OCI-LY3 (cell line): ENCODE measurements at regions not wholly inside any gene's neighbourhood (a gene's known extent, or its start where the extent isn't known, plus 50 kb on each side); places are given as distances from the start of the nearest gene placed in this dataset.

Source experiments
- EZH2phosphoT487 ChIP-seq: fragments of 200-600 bp; shearing (Covaris generic); IDR thresholded peaks from 2 replicates; pipeline ENCODE4 v1.6.1; 2018; ENCODE audit warnings: antibody characterized with exemption, mixed run types, low read depth
- TF ChIP-seq, protein P1 (sequence below): fragments of 200-600, 300-600 bp; sonication (generic); IDR thresholded peaks from 2 replicates; pipeline ENCODE4 v1.5.1; 2014; ENCODE audit warnings: antibody characterized with exemption, low read length, low read depth

DNA sequence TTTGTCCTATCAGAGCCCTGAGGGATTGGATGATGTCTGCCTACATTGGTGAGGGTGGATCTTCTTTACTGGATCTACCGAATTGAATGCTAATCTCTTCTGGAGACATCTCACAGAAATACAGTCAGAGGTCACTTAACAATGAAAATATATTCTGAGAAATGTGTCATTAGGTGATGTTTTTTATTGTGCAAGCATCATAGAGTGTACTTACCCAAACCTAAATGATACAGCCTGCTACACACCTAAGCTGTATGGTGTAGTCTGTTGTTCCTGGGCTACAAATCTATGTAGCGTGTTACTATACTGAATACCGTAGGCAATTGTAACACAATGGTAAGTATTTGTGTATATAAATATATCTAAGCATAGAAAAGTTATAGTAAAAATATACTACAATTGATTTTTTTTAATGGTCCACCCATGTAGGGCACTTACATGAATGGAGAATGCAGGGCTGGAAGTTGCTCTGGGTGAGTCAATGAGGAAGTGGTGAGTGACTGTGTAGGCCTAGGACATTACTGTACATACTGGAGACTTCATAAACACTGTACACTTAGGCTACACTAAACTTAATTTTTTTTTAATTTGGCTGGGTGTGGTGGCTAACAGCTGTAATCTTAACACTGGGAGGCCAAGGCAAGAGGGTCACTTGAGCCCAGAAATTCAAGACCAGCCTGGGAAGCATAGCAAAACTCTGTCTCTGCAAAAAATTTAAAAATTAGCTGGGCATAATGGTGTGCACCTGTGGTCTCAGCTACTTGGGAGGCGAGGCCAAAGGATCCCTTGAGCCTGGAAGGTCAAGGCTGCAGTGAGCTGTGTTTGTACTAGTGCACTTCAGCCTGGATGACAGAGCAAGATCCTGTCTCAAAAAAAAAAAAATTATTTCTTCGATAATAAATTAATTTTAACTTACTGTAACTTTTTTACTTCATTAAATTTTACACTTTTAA, 226.3 kb upstream of the UBE2E3 start:
- TF ChIP-seq, protein P1, sequence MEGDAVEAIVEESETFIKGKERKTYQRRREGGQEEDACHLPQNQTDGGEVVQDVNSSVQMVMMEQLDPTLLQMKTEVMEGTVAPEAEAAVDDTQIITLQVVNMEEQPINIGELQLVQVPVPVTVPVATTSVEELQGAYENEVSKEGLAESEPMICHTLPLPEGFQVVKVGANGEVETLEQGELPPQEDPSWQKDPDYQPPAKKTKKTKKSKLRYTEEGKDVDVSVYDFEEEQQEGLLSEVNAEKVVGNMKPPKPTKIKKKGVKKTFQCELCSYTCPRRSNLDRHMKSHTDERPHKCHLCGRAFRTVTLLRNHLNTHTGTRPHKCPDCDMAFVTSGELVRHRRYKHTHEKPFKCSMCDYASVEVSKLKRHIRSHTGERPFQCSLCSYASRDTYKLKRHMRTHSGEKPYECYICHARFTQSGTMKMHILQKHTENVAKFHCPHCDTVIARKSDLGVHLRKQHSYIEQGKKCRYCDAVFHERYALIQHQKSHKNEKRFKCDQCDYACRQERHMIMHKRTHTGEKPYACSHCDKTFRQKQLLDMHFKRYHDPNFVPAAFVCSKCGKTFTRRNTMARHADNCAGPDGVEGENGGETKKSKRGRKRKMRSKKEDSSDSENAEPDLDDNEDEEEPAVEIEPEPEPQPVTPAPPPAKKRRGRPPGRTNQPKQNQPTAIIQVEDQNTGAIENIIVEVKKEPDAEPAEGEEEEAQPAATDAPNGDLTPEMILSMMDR = no peak
- no peak for TF ChIP-seq EZH2phosphoT487
